HFF-Myc (cell line): ENCODE measurements at regions not wholly inside any gene's neighbourhood (a gene's known extent, or its start where the extent isn't known, plus 50 kb on each side); places are given as distances from the start of the nearest gene placed in this dataset.

Experiments used
- DNase-seq: peaks from one replicate; pipeline ENCODE4 v3.0.0-alpha.2; 2011; ENCODE audit warnings: low read depth; ENCODE audit errors: extremely low read depth
- H3K4me3 ChIP-seq: replicated peaks from 2 replicates; pipeline ENCODE4 v1.5.1; 2011; ENCODE audit warnings: low read depth, mild to moderate bottlenecking, control low read depth, low read length
- TF ChIP-seq, protein P1 (sequence below): IDR thresholded peaks from 2 replicates; pipeline ENCODE4 v1.5.1; 2012; ENCODE audit warnings: mild to moderate bottlenecking, low read depth, low read length, control low read depth; ENCODE audit errors: missing control alignments

DNA sequence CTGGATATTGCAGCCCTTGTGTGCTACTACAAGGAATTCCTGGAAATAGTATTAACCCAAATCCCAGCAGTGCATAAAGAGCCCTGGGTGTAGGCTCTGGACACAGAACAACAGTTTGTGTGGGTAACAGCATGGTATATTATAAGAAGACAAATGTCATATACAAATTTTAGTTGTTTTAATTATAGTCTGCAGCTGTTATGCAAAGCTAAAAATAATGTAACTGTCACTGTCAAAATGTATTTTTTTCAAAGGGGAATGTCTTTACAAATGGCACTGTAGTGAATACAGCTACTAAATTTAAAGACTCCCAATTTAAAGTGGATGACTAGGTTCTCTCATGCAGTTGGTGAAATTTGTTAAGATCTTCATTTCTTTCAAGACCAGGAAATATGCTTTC lies 339.0 kb downstream of the GPR37 start:
- TF ChIP-seq, protein P1, sequence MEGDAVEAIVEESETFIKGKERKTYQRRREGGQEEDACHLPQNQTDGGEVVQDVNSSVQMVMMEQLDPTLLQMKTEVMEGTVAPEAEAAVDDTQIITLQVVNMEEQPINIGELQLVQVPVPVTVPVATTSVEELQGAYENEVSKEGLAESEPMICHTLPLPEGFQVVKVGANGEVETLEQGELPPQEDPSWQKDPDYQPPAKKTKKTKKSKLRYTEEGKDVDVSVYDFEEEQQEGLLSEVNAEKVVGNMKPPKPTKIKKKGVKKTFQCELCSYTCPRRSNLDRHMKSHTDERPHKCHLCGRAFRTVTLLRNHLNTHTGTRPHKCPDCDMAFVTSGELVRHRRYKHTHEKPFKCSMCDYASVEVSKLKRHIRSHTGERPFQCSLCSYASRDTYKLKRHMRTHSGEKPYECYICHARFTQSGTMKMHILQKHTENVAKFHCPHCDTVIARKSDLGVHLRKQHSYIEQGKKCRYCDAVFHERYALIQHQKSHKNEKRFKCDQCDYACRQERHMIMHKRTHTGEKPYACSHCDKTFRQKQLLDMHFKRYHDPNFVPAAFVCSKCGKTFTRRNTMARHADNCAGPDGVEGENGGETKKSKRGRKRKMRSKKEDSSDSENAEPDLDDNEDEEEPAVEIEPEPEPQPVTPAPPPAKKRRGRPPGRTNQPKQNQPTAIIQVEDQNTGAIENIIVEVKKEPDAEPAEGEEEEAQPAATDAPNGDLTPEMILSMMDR, result no peak
- no peak for DNase-seq
- H3K4me3 ChIP-seq, result no peak overlapping the region

DNA sequence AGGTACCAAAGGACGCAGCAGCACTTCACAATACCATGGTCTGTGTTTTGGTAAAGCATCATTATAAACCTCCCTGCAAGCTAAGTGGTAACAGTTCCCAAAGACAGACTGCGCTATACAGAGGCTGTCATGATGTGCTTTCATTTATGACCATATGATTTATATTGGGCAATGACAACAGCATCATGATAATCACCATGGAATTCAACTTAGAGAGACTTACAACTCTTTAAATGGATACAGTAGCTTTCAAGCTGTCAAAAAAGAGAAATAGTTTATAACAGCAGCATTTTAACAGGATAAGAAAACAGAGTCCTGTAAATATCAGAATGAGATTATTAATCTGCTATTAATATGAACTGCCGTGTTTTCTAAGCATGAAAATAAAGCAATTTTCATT lies 341.7 kb downstream of the GPR37 start:
- no peak overlapping the region for H3K4me3 ChIP-seq
- TF ChIP-seq, protein P1, result no peak
- DNase-seq, result no peak

DNA sequence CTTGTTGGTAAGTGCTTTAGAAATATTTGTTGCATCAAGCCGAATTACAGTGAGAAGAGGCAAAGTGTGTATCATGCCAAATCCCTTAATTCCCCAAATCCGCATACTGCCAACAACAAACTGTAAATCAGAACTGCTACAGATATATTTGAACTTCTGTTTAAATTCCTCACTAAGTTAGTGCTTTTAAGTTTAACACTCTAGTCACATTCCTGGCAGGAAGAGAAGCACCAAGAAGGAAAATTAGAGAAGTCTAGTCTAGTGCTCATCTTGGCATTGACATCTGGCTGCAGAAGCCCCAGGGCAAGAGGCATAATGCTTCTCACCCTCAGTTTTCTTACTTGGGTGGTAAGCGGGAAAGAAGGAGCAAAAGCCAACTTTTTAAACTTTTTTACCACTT lies 343.5 kb downstream of the GPR37 start:
- DNase-seq, result no peak

DNA sequence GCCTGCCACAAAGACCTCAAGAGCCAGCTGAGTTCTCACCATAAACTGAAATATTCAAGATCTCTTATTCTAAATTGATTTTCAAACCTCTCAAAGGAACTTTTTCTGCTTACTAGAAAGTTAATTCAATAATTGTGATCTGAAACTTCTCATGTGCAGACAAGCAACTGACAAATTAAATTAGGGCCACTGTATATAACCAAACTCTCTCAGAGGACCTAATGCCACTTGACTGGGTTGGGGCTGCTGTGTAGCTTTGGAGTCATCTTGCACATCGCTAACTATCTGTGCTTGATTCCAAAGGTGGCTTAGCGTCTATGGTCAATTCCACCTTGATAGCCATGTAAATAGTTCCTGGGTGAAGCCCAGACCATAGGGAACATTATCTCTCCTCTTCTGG lies 345.2 kb downstream of the GPR37 start:
- no peak for DNase-seq
- no peak overlapping the region for H3K4me3 ChIP-seq
- TF ChIP-seq, protein P1, result no peak

More for the DNA sequence above, 343.5 kb downstream of the GPR37 start:
- TF ChIP-seq, protein P1, result no peak
- H3K4me3 ChIP-seq, result no peak overlapping the region

DNA sequence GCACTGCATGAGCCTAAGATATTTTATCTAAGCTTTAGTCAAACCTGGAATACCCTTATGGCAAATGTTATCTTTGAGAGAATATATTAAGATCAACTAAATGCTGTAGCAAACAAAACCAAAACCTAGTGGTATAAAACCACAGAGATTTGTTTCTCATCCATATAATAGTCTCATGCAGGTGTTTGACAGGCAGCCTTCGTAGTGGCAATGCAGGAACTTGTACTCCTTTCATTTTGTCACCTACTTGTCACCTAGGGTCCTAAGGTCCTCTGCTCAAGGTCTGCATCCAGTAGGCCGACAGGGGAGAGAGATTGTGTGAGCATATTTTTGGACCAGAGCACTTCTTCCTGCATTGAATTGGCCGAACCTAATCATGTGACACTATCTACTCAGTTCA lies 352.6 kb downstream of the GPR37 start:
- TF ChIP-seq, protein P1, result no peak
- no peak overlapping the region for H3K4me3 ChIP-seq
- no peak for DNase-seq

DNA sequence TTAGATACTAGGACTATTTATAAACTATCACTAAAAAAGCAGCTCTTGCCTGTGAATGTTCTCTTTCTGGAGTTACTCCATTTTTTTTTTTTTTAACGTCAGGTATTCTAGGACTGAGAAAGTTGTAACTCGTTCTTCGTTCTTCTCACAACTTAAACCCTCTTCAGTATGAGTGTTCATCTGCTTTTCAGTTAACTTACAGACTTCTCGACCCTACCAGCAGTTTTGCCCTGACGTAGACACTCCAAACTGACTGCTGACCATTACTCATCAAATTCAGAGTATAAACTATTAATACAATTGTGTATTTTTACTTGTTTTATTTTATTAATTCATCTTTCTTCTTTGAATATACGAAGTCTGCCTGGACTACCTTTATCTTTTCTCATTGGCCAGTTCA lies 353.1 kb downstream of the GPR37 start:
- no peak overlapping the region for H3K4me3 ChIP-seq
- TF ChIP-seq, protein P1, result no peak
- no peak for DNase-seq

DNA sequence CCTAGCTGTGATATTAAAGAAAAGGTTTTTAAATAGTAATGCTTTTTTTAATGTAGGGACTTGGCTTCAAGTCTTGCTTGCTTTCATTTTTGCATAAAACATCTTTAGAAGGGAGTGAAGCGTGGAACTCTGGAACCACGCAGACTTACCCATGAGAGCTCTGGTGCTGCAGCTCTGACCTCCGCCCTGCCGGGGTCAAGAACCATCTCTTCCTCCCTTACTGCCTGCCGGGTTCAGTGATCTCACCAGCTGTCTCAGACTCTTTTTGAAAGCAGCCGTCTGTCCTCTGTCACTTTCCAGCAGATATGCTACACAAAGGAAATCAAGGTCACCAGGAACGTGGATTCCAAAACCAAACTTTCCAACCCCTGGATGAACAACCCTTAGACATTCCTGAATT lies 353.8 kb downstream of the GPR37 start:
- DNase-seq, result no peak
- TF ChIP-seq, protein P1, result no peak
- no peak overlapping the region for H3K4me3 ChIP-seq
